HG02798 (cell line): ENCODE measurements at regions not wholly inside any gene's neighbourhood (a gene's known extent, or its start where the extent isn't known, plus 50 kb on each side); places are given as distances from the start of the nearest gene placed in this dataset.
"Not testable (repeated sequence)": the region's sequence is repeated elsewhere in the genome, so short reads cannot be mapped to it uniquely, and the experiment has no call there.

Source experiments
- ATAC-seq: cut with Tn5 transposase; IDR thresholded peaks from one replicate; pipeline ENCODE4 v1.9.1; 2021; ENCODE audit warnings: mild to moderate bottlenecking; ENCODE audit not compliant: unreplicated experiment, poor library complexity

- ATAC-seq: no peak
Measured at GRCh38 chrX:137646472-137646871, 80.5 kb downstream of the ZIC3 start.

DNA sequence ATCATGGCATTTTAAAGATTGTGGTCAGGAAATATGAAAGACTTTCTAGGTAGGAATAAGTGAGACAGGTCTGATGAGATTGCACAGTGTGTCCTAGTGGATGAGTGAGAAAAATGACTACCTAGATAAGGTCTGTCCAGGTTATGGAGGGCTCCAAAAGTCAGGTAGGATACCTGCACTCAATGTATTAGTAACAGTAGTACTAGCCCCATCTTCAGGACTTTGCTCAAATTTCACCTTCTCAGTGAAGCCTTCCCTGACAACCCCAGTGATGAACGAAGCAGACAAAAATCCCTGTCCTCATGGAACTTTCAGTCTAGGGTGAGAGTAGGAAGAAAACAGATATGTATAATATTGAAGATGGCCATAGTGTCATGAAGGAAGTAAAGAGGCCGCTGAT lies 85.7 kb downstream of the ZIC3 start:
- ATAC-seq: no peak

DNA sequence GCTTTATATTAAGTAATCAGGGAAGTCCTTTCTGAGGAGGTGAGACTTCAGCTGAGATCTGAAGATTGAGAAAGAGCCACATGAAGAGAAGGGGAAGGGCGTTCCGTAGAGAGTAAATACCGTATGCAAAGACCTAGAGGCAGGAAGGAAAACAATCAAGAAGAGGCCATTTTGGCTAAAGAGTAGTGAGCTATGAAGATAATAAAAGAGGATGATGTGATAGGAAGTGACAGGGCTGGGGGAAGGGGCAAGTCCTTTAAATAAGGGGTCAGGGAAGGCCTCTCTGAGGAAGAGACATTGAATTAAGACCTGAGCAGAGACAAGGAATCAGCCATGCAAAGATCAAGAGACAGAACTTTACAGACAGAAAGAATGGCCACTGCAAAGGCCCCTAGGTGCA lies 86.2 kb downstream of the ZIC3 start:
- ATAC-seq: no peak

DNA sequence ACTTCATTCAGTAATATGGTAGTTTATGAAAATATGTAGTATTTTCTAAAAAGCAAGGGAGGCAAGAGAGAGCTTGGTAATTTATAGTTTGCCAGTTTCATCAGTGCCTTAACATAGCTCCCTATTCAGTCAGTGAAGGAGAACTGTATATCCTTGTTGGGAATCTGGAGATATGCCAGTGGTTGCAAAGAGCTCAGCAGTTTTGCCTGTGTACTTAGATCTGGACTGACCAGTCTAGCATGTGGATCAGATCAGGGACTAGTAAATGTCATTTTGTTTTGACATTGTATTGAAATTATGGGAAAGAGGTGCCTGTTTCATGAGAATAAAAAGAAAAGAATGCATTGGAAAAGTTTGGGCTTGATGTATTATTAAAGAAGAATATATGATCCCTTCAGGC lies 88.6 kb downstream of the ZIC3 start:
- ATAC-seq: no peak

DNA sequence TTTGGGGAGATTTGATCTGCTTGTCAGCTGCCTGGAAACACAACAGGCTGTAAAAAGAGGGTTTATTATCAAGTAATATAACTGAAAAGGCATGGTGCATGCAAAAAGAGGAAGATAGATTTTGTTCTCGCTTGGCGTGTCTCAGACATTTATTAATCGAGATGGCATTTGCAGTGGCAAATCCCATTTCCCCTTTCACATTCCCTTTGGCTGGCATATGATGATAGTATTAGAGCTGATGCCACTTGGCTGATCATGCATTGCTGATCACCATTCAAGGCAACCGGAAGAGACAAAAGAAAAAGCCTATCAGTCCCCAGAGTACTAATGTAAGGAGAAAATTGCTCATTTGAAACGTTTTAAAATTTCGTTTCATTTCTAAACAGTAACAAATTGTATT lies 101.8 kb downstream of the ZIC3 start:
- ATAC-seq: no peak

GRCh38 chrX:137684591-137684990 lies 118.7 kb downstream of the ZIC3 start:
- no peak for ATAC-seq

DNA sequence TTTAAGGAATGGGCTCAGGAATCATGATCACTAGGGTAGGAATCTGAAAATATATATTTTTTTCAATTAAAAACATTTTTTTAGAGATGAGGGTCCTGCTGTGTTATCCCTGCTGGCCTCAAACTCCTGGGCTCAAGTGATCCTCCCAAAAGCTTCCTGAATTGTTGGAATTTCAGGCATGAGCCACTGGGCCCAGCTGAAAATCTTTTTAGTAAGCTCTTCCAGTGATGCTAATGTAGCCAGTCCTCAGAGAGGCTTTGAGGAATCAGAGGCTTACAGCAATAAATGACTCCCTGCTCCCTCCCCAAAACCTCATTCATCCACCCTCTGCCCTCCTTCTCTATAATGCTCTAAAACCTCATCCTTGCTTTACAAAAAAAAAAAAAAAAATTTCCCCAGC lies 129.5 kb downstream of the ZIC3 start:
- no peak for ATAC-seq

GRCh38 chrX:137707348-137707747 lies 141.4 kb downstream of the ZIC3 start:
- ATAC-seq: no peak

- no peak for ATAC-seq
Measured at GRCh38 chrX:137742846-137743245, 176.9 kb downstream of the ZIC3 start.

- ATAC-seq: no peak
Measured at GRCh38 chrX:137743414-137743813, 177.5 kb downstream of the ZIC3 start.

DNA sequence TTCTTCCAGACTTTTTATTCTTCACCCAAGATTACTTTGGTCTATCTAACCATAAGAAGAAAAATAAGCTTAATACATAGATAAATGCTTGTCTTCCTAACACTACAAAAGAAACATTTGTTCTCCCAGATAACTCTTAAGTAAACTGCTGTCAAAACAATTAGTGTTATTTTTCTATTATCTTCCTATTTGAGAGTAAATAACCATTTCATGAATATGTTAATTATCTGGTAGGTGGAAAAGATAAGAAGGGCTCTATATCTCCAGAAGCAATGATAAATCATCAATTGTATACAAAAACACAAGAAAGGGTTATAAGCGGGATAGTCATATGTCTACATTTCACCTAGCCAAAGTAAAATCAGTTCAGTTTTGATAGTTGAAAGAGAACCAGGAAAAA lies 180.4 kb downstream of the ZIC3 start:
- no peak for ATAC-seq

DNA sequence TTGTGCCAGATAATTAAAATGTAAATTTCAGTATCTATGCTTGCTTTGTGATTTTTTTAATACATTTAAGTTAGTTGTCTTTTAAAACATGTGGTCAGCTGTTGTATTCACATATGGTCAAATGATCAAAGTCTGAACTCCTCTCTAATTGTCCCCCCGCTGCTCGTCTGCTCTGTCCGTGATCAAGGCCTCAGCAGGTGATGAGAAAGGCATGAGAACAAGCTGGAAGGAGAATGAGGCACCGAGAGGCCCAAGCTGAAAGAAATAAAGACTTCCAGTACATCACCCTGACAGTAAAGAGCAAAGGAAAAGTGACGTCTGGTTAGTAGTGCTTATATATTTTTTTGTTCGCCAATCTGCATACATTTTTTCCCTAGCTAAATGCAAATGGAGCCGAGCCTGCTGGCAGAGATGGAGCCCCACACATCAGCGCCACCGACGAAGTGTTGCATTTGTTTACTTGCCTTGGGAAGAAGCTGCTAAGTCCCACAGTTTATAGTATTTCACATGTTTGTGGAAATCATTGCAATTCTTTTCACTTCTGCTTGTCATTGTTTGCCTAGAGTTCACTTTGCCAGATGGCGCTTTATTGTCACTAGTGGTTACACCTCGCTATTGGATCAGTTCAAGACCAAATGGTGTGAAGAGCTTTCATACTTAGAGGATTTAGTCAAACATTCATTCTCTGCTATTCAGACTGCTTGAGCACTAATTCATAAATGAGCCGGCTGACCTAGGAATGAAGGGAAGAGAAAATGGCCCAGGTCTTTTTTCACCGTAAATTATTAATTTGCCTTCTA lies 181.5 kb downstream of the ZIC3 start:
- no peak for ATAC-seq

DNA sequence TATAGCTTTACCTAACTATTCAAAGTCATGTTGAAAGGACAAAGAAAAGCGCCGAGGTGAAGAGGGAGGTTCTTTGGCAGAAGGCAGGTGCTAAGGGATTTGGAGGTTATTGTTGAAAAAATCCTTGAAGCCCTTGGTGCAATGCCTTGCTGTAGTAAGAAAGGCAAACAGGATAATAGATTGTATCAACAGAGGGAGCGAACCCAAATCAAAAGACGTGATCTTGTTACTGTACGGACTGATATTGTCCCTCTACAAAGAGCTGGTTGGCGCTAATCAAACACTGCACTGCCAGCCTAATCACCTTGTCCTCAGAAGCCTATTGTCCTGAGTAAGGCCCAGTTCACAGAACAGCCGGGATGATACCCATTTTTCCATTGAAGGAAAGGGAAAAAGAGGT lies 182.9 kb downstream of the ZIC3 start:
- no peak for ATAC-seq

DNA sequence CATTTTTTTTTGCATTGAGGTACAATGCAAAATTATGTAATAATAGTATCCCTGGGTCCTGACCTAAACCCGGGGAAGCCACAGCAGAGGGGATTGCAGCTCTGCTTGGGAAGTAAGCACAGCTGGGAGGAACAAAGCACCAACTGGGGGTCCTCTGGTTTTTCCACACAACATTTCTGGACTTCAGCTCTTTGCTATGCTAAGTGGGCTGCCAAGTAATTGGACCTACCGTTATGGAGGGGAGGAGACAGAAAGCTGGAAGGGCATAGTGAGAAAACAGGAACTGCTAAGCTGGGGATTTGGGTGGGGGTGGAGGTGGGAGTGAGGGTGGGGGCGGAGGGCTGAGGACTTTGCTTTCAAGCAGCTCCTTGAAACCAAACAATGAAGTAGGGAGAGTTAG lies 183.3 kb downstream of the ZIC3 start:
- ATAC-seq: no peak

DNA sequence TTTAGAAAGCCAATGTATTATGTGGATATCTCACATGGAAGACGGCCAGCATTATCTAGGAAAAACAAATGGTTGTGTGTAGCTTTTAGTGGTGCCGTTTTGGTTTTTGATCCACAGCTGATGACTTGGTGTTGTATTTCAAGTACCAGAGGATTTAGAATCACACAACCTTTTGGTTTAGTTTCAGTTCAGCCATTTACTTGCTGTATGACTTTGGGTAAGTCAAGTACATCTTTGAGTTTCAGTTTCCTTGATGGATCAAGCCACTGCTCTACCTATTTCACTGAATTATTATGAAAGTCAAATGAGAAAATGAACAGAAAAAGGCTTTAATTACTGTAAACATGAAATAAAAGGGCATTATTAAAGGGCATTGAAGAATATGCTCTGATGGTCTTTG lies 205.6 kb downstream of the ZIC3 start:
- ATAC-seq: no peak

DNA sequence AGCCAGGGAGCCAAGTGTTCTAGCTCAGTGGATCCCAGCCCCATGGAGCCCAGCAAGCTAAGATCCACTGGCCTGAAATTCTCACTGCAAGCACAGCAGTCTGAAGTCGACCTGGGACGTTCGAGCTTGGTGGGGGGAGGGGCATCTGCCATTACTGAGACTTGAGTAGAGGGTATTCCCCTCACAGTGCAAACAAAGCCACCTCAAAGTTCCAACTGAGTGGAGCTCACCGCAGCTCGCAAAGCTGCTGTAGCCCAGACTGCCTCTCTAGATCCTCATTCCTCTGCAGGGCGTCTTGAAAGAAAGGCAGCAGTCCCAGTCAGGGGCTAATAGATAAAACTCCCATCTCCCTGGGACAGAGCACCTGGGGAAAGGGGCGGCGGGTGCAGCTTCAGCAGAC lies 226.3 kb downstream of the ZIC3 start:
- ATAC-seq: no peak

DNA sequence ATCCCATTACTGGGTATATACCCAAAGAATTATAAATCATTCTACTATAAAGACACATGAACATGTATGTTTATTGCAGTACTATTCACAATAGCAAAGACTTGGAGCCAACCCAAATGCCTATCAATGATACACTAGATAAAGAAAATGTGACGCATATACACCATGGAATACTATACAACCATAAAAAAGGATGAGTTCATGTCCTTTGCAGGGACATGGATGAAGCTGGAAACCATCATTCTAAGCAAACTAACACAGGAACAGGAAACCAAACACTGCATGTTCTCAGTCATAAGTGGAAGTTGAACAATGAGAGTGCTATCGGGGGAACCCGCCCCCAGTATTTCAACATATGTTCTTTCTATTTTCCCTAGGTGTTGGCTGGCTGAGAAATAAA lies 232.0 kb downstream of the ZIC3 start:
- not testable (repeated sequence) for ATAC-seq

- no peak for ATAC-seq
Measured at GRCh38 chrX:137823257-137823656, 257.3 kb downstream of the ZIC3 start.

DNA sequence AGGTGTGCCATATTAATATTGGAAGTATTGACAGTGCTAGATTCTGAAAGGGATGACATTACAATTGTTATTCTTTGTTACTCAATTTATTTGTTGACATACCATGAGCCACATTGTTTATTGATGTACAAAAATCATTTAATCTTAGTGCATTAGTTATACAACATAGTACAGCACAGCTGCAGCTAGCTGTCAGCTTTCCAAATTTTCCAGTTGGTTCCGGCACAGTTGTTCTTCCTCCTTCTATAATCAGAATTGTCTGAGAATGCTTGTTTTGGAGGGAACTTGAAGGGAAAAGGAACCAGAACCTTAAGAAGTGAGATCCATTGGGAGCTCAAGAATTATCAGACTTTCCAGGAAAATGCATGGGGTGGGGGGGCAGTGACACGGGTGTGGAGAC lies 281.4 kb downstream of the ZIC3 start:
- no peak for ATAC-seq

- no peak for ATAC-seq
Measured at GRCh38 chrX:137848266-137848905, 282.5 kb downstream of the ZIC3 start.

GRCh38 chrX:137852502-137852901 lies 286.6 kb downstream of the ZIC3 start:
- no peak for ATAC-seq

DNA sequence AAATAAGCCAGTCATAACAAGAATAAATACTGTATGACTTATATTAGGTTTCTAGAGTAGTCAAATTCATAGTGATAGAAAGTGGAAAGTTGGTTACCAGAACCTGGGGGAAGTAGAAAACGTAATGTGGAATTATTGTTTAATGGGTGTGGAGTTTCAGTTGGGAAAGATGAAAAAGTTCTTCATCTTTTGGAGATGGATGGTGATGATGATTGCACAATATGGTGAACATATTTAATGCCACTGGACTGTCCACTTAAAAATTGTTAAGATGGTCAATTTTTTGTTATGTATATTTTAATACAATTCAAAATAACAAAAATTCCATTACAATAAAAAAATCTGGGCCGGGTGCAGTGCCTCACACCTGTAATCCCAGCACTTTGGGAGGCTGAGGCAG lies 289.6 kb downstream of the ZIC3 start:
- no peak for ATAC-seq
